Ecto neural progenitor cell (in vitro differentiated cells): ENCODE measurements at regions not wholly inside any gene's neighbourhood (a gene's known extent, or its start where the extent isn't known, plus 50 kb on each side); places are given as distances from the start of the nearest gene placed in this dataset.
"Not testable (repeated sequence)": the region's sequence is repeated elsewhere in the genome, so short reads cannot be mapped to it uniquely, and the experiment has no call there.

Experiments used
- DNase-seq: peaks from one replicate; pipeline ENCODE4 v3.0.0-alpha.2; 2018; ENCODE audit warnings: low spot score

DNA sequence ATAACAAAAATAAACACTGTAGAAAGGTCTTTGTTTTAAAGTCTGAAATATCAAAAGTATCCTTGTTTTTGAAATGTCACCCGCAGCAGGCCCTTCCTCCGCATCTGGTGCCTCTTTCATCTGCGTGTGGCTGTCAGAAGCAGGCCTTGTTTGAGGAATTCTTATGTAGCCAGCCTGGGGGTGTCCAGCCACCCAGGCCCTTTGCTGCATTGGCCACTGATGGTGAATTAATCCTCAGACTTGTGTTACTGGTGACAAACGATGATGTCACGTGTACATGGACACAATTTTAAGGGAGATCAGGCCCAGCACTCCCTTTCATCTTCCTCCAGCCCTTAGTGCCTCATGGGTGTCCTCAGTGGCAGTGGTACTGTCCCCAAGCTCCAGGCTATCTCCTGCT lies 208.0 kb upstream of the GALNT2 start:
- DNase-seq = no peak

DNA sequence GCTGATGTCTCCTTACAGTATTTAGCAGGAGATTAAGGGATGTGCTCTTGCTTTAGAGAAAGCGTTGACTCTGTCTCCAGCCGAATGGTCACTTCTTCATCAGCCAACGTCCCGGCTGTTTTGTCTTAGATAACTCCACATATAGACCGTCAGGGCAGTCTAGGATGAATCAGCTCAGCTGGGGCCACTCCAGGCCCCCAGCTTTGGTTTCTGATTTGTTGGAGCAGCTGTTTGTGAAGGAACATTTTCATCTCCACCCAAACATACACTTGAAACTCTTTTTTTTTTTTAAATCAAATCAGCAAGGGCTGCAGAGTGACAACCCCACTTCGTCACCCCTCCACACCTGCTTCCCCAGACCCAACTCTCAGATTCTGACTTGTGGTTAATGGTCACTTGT lies 206.1 kb upstream of the GALNT2 start:
- no peak for DNase-seq

DNA sequence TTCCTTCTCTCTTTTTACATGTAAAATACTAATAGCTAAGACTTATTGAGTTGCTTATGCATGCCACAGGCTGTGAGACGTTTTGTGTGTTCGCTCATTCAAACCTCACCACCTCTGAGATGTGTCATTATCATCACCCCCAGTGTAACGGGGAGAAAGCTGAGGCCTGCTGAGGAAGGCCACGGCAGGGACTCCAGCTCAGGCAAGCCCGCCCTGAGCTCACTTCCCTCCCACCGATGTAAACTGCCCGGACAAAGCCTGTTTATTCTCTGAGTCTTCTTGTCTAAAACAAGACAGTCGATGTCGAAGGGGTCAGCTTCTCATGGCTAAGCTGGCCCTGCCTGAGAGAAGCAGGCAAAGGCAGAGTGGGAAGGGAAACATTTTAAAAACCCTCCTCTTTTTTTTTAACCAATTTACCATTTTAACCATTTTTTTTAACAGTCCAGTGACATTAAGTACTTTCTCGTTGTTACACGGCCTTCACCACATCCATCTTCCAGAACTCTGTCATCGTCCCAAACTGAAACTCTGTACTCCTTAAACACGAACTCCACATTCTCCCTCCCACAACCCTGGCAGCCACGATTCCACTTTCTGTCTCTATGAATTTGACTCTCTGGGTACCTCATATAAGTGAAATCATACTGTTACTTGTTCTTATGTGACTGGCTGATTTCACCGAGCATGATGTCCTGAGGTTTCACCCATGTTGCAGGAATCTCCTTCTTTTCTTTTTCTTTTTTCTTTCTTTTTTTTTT lies 204.8 kb upstream of the GALNT2 start:
- DNase-seq = peak; percentile 59

DNA sequence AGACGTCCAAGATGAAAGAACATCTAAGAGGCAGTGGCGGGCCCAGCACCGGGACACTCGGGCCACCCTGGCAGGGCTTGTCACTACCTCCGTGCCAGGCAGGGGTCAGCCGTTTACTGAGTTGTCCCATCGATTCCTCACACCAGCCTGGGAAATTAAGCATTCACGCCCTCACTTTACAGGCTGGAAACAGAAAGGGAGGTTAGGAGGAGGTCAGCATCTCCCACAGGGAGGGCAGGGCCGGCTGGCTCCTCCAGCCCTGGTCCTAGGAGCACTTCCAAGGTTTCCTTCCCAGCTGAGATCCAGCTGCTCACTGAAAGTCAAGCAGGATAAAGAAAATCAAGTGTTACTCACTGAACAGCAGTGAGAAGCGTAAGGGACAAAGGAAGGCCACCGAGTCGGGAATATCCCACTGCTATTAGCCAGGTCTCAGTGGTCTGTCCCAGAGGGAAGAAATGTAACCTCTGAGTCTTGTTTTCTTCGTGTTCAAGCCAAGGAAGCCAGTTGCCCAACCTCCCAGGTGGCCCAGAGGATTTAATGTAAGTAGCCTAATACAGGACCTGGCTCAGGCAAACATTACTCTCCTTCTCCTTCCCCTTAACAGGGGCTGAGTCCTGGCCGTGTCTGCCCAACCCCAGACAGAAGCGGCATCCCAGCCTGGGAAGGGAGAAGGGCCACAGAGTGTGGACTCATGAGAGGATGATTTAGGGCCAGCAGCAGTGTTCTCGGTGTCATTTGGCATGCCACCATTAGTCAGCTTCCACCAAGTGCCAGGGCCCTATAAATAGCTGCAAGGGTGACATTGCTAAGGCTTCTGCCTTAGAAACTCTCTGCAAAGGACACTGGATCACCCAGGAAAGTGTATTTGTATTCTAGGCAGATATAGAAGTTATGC lies 203.1 kb upstream of the GALNT2 start:
- DNase-seq = no peak

DNA sequence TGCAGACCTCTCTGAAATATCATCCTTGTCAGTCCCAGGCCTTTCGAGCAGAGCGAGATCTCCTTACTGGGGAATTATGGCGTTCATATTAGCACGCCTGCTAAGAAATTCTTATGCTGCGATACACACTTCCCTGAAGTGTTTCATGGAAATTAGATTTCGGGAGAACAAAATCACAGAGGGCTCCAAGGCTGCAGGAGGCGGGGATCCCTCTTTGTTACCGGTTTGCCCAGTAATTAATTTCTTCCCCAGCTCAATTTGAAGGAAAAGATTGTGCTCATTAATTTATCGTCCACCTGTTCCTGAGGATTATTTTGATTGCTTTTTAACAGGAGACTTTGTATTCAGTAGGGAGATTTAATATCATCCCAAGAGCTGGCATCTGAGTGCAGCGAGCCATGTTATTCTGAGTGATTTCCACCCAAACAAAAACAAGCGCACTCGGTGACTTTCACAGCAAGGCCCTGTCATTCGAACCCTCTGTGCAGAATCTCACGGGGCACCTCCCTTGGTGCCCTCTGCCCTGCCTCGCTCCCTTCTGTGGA lies 202.3 kb upstream of the GALNT2 start:
- DNase-seq = no peak

DNA sequence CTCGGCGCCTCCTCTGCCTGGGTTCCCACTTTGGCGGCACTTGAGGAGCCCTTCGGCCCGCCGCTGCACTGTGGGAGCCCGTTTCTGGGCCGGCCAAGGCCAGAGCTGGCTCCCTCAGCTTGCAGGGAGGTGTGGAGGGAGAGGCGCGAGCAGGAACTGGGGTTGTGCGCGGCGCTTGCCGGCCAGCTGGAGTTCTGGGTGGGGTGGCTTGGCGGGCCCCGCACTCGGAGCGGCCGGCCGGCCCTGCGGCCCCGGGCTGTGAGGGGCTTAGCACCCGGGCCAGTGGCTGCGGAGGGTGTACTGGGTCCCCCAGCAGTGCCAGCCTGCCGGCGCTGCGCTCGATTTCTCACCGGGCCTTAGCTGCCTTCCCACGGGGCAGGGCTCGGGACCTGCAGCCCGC lies 201.7 kb upstream of the GALNT2 start:
- DNase-seq = not testable (repeated sequence)

DNA sequence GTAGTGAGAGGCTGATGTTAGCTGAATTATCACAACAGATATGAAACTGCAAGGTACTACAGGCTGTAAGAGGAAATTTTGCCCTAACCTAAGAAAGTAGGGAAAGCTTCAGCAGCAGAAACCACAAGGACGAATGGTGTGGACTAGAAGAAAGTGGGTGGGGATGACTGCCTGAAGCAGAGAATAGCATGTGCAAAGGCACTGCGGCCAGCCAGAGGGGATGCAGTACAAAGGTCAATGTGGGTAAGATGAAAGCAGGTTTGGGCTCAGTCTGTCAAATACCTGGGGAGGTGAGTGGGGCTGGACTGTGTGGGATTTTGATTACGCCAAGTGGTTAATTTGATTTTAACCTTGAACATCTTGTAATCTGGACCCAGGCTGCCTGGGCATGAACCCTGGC lies 199.3 kb upstream of the GALNT2 start:
- DNase-seq = no peak

DNA sequence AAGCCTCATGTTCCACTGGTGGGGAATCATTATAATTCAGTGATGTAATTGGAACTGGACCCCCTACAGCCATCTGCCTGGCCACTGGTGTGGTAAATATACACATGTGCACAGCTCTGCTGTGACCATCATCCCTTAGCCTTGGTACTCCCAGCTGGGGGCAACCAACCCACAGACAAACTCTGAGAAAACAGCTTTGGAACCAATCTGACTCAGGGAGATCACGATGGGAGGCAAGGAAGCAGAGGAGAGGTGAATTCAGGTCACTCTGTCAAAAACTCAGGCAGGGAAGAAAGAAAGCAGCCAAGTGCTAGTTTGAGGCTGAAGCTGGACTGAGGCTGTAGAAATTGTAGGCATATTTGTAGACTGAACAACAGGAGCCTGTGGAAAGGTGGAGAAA lies 197.8 kb upstream of the GALNT2 start:
- DNase-seq = no peak

DNA sequence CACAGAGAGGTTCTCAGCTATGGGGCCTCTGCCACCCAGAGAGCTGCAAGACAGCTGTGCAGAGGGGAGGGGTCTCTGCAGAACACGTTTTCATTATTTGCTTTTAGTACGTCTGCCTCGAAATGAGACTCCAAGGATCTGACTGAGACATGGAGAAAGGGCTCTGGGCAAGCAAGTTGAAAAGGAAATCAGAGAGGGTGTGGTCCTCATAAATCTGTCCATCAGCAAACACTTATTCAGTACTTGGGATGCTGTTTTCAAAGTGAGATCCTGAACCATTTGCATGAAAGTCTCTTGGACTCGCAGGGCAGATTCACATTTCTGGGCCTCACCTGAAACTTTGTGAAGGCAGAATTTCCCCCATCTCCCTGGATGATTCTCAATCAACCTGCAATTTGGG lies 197.4 kb upstream of the GALNT2 start:
- DNase-seq = no peak

DNA sequence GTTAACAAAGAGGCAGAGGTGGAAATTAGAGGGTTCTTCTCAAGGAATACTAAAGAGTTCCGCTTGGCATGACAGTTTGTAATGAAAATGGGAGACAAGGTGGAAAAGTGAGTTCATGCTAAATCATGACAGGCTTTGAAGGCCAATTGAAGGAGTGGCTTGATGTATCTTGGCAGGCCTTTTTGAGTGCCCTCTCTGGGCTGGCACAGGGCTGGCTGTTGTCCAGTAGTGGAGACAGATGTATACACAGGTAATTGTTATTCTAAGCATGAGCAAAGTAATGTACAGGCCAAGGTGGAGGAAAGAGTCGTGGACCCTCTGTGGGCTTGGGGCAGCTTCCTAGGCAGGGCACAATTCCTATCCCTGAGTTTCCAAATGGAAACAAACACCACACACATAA lies 196.7 kb upstream of the GALNT2 start:
- DNase-seq = no peak

DNA sequence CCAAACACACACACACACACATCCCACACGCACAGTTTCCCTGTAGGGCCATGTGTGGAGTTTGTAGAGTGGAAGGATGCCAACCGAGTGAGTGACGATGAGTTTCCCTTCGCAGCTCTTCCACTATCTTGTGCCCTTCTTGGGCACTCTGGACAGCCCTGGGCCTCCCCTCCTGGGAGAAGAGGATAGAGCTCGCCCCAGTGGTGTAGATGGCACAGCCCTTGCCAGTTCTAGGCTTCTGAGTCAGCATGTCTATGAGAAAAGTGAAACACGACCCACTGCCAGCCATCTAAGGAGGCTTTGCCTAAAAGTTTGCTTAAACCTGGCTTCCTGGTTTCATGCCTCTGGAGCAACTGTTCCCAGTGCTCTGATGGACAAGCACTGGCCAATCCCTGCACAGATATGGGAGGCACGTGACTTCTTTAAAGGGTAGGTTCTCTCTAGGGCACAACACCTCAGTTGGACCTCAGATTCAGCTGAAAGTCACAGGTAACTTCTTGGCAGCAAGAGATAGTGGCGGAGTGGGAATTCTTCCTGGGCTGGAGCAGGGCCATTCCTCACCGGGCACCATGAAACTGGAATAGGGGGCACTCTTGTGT lies 195.9 kb upstream of the GALNT2 start:
- DNase-seq = no peak

DNA sequence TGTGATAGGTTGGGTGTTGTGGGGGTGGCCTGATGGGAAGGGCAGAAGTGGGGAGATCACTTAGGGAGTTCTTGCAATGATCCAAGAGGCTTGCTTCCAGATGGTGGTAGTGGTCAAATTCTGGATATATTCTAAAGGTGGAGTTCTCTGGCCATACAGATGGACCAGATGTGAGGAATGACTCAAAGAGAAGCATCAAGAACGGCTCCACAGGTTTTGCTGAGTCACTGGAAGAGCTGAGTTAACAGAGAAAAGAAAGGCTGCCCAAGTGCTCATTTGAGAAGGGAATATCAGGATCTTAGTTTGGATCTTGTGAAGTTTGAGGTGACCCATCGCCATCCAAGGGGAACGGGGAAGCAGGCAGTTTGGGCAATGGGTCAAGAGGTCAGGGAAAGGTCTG lies 192.9 kb upstream of the GALNT2 start:
- DNase-seq = no peak

DNA sequence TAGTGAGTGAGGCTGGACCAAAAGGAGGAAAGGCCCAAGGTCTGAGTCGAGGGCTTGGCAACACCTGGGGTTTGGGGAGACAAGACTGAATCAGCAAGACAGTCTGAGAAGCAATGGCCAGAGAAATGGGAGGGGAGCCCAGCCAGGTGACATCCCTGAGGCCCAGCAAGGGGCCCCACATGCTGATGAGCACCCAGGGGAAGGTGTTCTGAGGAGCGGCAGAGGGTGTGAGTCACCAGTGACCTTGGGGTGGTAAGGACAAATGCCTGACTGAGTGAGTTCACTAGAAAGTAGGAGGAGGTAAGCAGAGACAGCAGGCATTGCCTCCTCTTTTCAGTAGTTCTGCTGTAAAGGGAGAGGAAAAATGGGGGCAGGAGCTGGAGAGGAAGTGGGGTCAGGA lies 192.4 kb upstream of the GALNT2 start:
- DNase-seq = no peak

DNA sequence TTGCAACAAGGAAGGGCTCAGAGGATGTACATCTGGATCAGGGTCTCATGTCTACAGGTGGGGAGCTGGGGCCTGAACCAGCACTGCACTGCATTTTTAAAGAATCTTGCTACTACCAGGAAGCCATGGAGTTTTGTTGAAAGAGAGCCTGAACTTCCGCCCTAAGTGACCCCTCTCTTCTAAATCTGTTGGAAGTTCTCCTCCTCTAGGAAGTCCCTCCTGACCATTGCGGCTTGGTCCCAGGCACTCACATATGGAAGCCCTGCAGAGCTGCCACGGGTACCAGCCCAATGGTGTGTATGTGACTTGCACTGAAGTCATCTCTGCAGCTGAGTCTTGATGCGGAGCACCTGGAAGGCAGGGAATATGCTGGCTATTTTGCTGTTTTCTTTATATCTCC lies 192.0 kb upstream of the GALNT2 start:
- no peak for DNase-seq

DNA sequence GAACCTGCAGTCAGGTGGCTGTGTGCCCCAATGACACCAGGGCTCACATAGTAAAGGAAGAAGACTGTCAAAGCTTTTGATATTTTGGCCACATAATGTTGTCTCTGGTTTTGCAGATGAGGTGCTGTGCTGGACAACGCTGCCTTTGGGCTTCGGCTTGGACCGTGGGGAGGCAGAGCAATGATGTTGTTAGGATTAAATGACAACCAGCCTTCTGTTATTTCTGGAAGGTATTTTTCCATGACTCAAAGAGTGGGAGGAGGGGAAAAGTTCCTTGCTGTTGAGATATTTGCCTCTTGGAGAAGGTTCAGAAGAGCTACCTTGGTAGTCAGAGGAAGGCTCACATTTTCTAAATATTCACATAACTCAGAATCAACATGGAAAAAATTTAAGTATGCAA lies 187.3 kb upstream of the GALNT2 start:
- peak; percentile 3 for DNase-seq

DNA sequence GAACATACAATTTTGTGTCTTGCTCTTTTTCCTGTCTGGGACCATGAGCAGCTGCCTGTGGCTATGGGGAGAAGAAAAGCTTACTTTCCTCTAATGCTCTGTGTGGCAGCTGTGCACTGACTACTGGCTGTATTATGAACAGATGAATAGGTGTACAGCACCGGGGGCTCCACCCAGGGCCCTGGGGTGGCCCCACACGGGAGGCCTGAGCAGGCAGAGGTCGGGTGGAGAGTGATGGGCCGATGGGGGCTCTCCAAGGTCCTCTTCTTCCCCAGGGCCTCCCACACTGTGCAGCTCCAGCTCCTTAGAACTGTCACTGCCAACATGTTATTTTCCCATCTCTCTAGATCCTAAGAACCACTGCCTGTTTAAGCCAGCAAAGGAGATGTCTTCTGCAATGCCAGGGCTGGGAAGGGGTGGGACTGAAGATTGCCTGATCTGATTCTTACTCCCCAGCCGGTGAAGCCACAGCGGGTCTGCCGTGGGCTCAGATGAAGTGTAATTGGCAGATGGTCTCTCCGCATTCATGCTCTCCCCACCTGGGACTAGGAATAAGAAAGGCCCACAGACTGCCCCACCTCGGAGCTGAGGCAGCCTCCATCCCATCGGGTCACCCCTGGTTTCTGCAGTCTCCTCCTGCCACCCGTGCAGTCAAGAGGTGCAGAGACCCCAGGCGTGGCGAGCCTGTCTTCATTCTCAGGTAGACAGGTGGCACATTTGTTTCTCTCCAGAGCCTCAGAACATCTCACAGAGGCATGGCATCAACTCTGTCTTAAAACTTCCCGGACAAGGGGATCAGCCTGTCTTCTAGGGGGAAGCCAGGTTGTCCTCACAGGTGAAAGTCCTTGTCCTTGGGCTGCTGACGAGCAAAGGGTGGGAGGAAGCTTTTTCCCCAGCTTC lies 186.5 kb upstream of the GALNT2 start:
- peak; percentile 38 for DNase-seq

DNA sequence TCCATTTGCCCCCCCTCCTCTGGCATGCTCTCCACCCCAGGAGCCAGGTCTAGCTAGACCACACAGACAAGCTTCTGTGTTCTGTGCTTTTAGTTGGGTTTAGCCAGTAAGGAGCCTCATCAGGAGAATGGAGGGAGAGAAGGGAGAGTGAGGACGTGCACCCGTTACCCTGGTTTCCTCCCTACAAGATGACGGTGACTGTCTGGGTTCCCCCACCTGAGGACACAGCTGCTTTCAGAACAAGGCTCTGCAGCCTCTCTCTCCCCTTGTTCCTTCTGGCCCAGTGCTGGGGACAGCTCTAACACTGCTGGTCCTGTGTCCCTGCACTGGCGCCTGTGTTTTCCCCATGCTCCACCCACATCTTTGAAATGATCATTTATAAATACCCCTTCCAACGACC lies 184.4 kb upstream of the GALNT2 start:
- DNase-seq = peak; percentile 22

DNA sequence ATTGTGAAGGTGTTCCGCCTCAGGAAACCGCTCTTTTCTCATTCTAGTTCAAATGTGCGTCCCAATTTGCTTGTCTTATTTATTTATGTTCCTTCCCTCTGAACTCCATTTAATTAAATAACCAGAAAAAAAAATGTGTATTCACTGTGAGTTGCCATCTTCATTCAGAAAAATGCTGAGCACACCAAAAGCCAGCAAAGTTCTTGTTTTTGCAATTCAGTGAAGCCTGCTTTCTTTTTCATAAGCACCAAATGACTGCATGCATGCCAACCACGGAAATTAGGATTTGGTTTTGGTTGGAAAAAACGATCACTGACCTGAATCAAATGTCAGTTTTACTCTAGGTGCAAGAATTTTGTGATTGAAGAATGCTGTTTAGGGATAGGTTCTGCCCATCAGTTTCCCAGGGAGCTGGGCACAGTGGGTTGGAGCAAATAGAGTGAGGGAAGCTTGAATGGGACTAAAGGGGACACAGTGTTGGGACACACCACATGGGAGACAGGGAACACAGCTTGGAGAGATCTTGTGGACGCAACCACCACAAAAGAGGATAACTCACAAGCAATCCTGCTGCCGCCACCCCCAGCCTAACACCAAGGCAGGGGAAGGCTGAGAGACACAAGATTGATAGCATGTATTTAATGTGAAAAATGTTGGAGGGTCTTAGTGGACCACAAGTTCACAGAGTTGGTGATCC lies 183.4 kb upstream of the GALNT2 start:
- peak; percentile 14 for DNase-seq

DNA sequence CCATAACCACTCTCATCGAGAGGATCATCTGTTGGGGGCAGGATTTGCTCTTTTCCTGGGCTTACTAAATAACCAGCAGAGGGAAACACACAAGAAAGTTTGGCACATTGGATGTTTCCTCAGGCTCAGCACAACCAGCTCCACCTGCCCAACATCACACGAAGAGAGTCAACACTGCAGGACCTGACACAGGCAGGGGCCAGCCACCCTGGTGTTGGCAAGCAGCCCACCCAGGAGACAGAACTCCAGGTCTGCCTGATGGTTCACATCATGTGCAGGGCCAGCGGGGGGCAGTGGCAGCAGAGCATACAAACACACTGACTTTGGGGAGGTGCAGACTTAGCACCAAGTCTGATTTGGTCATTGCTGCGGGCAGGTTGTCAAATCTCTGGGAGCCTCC lies 182.3 kb upstream of the GALNT2 start:
- DNase-seq = peak; percentile 37

DNA sequence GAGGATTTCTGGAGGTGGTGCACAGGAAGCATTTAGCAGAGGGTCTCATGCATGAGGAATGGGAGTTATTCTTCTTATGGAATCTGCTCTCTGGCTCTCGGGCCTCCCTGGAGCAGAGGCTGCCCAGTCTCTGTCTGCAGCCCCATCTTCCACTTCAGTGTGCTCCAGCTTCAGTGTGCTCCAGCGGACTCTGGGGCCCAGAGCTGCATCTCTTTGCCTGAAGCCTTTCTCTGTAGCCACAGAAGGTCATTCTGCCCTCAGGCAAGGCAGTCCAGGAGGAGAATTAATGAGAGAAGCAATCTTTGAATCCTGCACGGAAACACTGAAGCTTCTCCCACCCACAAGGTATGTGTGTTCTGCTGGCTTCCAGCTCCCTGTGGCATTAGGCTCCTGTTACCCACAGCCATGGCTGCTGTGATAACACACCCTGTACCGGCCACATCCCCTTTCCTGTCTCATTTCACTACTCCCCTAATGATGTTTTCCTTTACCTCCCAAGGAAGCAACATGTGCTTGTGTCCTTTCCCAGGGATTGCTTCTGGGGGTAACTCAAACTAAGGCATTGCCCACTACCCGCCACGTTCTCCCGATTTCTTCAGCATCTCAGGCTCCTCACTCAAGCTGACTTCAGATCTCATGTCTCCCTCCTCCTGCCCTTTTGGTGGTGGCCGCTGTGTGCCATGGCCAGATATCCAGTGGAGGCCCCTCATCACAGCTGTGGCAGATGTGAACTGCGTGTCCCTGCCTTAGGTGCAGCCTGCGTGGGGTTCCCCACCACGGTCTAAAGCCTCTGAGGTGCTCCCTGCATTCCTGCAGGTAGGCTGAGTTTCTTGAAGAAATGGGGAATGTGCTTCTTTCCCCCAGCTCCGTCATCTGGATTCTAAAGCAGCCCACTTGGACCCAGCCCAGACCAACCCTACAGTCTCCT lies 181.2 kb upstream of the GALNT2 start:
- peak; percentile 42 for DNase-seq
